Adrenal gland (tissue), 9 donors: ENCODE measurements at regions not wholly inside any gene's neighbourhood (a gene's known extent, or its start where the extent isn't known, plus 50 kb on each side); places are given as distances from the start of the nearest gene placed in this dataset.

ENCODE experiments used
- DNase-seq, 7 donors: peaks; one replicate each; pipeline ENCODE4 v3.0.0-alpha.2; 2019 to 2020
- H3K27ac ChIP-seq, 5 donors: fragments of 200-600 bp; sonication (generic) in 4 of 5; 1 replicate in 3 of 5; 2 replicates in 2 of 5; pipeline versions ENCODE4 v1.5.1 to v1.8.0; 2016 to 2020; ENCODE audit warnings: mild to moderate bottlenecking in 1 of 5
- H3K27me3 ChIP-seq: fragments of 200-600 bp; 2 replicates; pipeline ENCODE4 v1.8.0; 2021
- H3K36me3 ChIP-seq, 2 donors: fragments of 200-600 bp; replicated peaks in 1 of 2; 1 replicate in 1 of 2; 2 replicates in 1 of 2; pipeline versions ENCODE4 v1.5.1 to v1.8.0; 2018 to 2022
- H3K4me1 ChIP-seq, 2 donors: fragments of 200-600 bp; replicated peaks in 1 of 2; 1 replicate in 1 of 2; 2 replicates in 1 of 2; pipeline versions ENCODE4 v1.5.1 to v1.8.0; 2018 to 2021
- H3K4me3 ChIP-seq, 4 donors: fragments of 200-600 bp; sonication (generic) in 3 of 4; one replicate each; pipeline ENCODE4 v1.5.1; 2016 to 2018
- H3K9me3 ChIP-seq, 3 donors: fragments of 200-600 bp; sonication (generic) in 1 of 3; replicated peaks in 1 of 3; 1 replicate in 2 of 3; 2 replicates in 1 of 3; pipeline versions ENCODE4 v1.5.1 to v1.8.0; 2016 to 2021
- CTCF ChIP-seq, 6 experiments: fragments of 450-650 bp in 4 of 6; fragments of 200-600 bp in 2 of 6; sonication (generic) in 1 of 6; IDR thresholded peaks; 1 replicate in 5 of 6; 2 replicates in 1 of 6; pipeline versions ENCODE4 v1.5.1 to v1.8.0; 2016 to 2021; ENCODE audit warnings: antibody characterized with exemption in 6 of 6, mild to moderate bottlenecking in 2 of 6, moderate library complexity in 1 of 6
- POLR2A ChIP-seq, 2 donors: fragments of 450-650 bp; IDR thresholded peaks; one replicate each; pipeline ENCODE4 v1.6.1; 2017; ENCODE audit warnings: antibody characterized with exemption in 2 of 2, mild to moderate bottlenecking in 2 of 2, moderate library complexity in 1 of 2
- WGBS, 4 donors: extraction: QIAGEN DNeasy Blood & Tissue Kit in 2 of 4; methylation state at CpG; one replicate each; pipeline versions ENCODE4 v1.1.5 to v1.1.7; 2013 to 2017; 5-methylcytosine and 5-hydroxymethylcytosine counted together
- intact Hi-C, 2 donors: fragments of 100-400 bp; cut with DNase I; formaldehyde crosslinking; loops; one replicate each; pipeline versions ENCODE4 v1.14.1 to v1.15.0; 2022 to 2023
- donor health status: healthy with polysubstance abuse.
- donor health status: Bipolar disorder and iron deficiency.
- donor health status: DM: yes; HTN: yes; CAD: no.
- donor health status: DM: no; HTN: no; CAD: no.
- donor health status: DM: no; HTN: no; CAD: no.

DNA sequence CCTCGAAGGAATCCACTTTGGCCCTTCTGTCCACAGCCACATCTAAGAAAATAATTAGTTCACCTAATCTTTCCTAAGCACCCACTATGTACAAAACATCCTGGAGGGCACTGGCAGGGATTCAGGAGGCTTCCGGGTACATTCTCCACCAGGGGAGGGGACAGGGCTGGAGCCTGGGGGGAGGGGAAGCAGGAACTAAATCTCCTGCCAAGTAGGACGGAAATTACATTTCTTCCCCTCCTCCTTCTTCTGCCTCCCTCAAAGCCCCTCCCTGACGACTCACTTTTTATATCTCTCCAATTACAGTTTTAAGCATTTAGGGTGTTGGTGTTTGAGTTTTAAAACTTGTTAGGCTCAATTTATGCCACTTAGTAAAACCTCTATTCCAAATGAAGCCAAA is 203.1 kb downstream of the BCOR start:
- 44 to 67% (median 58%) methylated on average over 3 to 4 of the region's 4 CpGs for WGBS, 4 donors
- intact Hi-C loops: no loop called here
- Histone ChIP-seq H3K27me3 (peaks cover 4% of the 10 kb centered on the region), H3K4me1 (no peaks in the 10 kb centered on the region), H3K4me3 (no peak overlapping the region), H3K36me3 (no peaks in the 10 kb centered on the region), H3K9me3 (no peaks in the 10 kb centered on the region), H3K27ac (peak overlapping the region in 1 of 5 donors; percentile 22)
- no peak for TF ChIP-seq POLR2A (IDR thresholded peaks at IDR 0.05)
- TF ChIP-seq CTCF (IDR thresholded peaks at IDR 0.05): no peak
- DNase-seq: no peak

DNA sequence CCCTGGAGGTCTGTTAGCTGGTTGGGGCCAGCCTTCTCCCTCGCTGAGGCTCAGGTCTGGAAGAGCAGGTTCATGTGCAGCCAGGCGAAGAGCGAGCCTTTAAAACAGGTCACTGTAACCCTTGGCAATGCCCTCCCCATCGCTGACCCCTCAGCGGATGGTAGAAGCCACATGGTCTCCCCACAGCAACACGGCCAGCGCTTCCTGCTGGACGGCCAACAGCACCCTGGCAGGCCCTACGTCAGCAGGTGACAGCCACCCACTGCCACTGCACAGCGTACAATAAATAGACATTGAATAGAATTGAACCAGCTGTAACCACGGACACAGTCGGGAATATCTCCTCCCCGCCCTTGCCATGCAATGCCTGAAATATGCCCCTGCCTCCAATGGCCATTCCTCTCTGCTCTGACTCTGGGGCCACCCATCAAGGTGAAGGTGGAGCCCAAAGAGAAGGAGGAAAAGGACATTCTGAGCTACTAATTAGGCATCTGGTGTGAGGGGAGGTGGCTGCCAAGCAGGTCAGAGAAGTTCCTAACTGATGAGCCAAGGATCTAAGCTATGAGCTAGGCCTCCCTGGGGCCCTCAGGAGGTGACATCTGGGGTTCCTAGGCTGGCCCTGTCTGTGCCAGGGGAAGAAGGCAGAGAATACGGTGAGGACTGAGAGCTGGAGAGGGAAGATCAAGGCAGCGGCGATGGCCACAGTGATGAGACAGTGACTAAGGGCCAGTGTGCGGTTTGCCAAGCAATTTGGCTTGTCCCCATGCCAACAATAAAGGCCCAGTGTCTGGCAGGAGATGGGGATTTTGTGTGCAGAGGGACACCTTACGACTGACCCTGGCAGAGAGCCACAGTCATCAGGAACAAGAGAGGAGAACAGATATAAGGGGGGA is 202.3 kb downstream of the BCOR start:
- H3K36me3 ChIP-seq: no peaks in the 10 kb centered on the region
- peak in 6 of 7 donors; percentile 34 to 64 (median 50) for DNase-seq
- H3K27me3 ChIP-seq: peaks cover 4% of the 10 kb centered on the region
- no peaks in the 10 kb centered on the region for H3K9me3 ChIP-seq
- TF ChIP-seq CTCF (IDR thresholded peaks at IDR 0.05) (no peak), POLR2A (IDR thresholded peaks at IDR 0.05) (no peak)
- WGBS, 4 donors: 73 to 80% (median 74%) methylated on average over 9 to 18 of the region's 18 CpGs
- intact Hi-C loops: no loop called here
- peak overlapping the region in 1 of 5 donors; percentile 6 for H3K27ac ChIP-seq
- no peaks in the 10 kb centered on the region for H3K4me1 ChIP-seq
- no peak overlapping the region for H3K4me3 ChIP-seq

DNA sequence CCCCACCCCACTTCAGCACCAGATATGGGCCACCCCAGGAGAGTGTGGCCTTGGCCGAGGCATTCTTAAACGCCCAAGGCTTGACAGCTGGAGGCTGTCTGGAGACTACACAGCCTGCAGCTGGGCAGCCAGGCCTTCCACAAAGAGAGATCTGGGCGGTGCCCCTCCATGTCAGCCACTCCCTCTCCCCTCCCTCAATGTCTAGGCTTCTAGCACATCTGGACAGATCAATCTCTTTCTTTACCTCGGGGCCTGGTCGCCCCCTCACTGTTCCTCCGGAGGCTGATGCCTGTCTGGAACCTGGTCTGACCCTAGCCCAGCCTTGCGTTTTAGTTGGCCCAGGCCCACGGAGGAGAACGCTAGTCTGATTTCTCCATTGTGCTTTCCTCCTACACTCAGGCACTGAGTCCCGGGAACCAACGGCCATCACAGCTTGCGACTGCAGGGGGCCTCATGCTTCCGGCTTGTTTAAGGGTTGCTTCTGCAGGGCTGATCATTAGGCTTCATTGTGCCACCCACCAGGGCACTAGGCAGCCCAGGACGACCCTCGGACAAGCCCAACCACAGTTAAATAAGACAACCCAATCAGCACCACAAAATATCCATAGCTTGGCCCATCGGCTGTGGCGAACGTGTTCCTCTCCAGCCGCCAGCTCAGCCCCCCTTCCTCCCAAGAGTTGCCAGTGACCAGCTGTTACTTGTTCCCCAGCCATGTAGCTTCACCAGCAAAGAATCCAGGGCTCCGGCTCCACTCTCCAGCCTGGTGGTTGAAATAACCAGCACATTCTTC is 200.6 kb downstream of the BCOR start:
- intact Hi-C loops: no loop called here
- TF ChIP-seq CTCF (IDR thresholded peaks at IDR 0.05): no peak
- TF ChIP-seq POLR2A (IDR thresholded peaks at IDR 0.05): no peak
- H3K9me3 ChIP-seq: no peaks in the 10 kb centered on the region
- no peaks in the 10 kb centered on the region for H3K36me3 ChIP-seq
- DNase-seq: no peak
- H3K4me3 ChIP-seq: no peak overlapping the region
- peak overlapping the region in 1 of 5 donors; percentile 43 for H3K27ac ChIP-seq
- no peaks in the 10 kb centered on the region for H3K4me1 ChIP-seq
- H3K27me3 ChIP-seq: peaks cover 4% of the 10 kb centered on the region
- 55 to 86% (median 69%) methylated on average over 7 to 20 of the region's 20 CpGs for WGBS, 4 donors

GRCh38 chrX:39897741-39898097 is 200.0 kb downstream of the BCOR start:
- H3K4me3 ChIP-seq: no peak overlapping the region
- no peak for DNase-seq
- H3K9me3 ChIP-seq: no peaks in the 10 kb centered on the region
- H3K27ac ChIP-seq: peak overlapping the region in 1 of 5 donors; percentile 43
- WGBS, 4 donors: 53 to 67% (median 58%) methylated on average over 2 to 6 of the region's 6 CpGs
- no peaks in the 10 kb centered on the region for H3K4me1 ChIP-seq
- H3K36me3 ChIP-seq: no peaks in the 10 kb centered on the region
- intact Hi-C loops: no loop called here
- TF ChIP-seq CTCF (IDR thresholded peaks at IDR 0.05) (no peak), POLR2A (IDR thresholded peaks at IDR 0.05) (no peak)
- peaks cover 4% of the 10 kb centered on the region for H3K27me3 ChIP-seq
